T-helper 17 cell (primary cell): ENCODE measurements at regions not wholly inside any gene's neighbourhood (a gene's known extent, or its start where the extent isn't known, plus 50 kb on each side); places are given as distances from the start of the nearest gene placed in this dataset.
"Not testable (repeated sequence)": the region's sequence is repeated elsewhere in the genome, so short reads cannot be mapped to it uniquely, and the experiment has no call there.

Experiments used
- ATAC-seq: fragments of 150-1000 bp; cut with Tn5 transposase; 2 replicates; pipeline ENCODE4 v1.10.0; 2021; ENCODE audit warnings: mild to moderate bottlenecking, moderate library complexity
- DNase-seq, 3 donors: peaks; one replicate each; pipeline versions ENCODE4 v3.0.0 to v3.0.0-alpha.2; 2020 to 2021
- H3K9me3 ChIP-seq: one replicate; pipeline ENCODE4 v1.7.0; 2013; ENCODE audit warnings: low read length, mild to moderate bottlenecking; ENCODE audit not compliant: control insufficient read depth, poor library complexity, severe bottlenecking
- H3K27ac Mint-ChIP-seq: one replicate; pipeline ENCODE4 v1.8.0; 2022; ENCODE audit warnings: mild to moderate bottlenecking, moderate library complexity, mixed read lengths
- H3K27me3 Mint-ChIP-seq: one replicate; pipeline ENCODE4 v1.8.0; 2022; ENCODE audit warnings: mixed read lengths
- H3K36me3 Mint-ChIP-seq: one replicate; pipeline ENCODE4 v1.8.0; 2022; ENCODE audit warnings: low read depth, mixed read lengths
- H3K4me1 Mint-ChIP-seq: one replicate; pipeline ENCODE4 v1.8.0; 2022; ENCODE audit warnings: mild to moderate bottlenecking, mixed read lengths
- H3K4me3 Mint-ChIP-seq: one replicate; pipeline ENCODE4 v1.8.0; 2022; ENCODE audit warnings: mild to moderate bottlenecking, moderate library complexity, mixed read lengths

GRCh38 chr9:33700940-33701339, 94.4 kb upstream of the PRSS3 start:
- not testable (repeated sequence) for H3K4me1 Mint-ChIP-seq

GRCh38 chr9:33703430-33704102, 91.8 kb upstream of the PRSS3 start:
- H3K4me1 Mint-ChIP-seq: peaks cover 2% of the 10 kb centered on the region

More at GRCh38 chr9:33700940-33701339, 94.4 kb upstream of the PRSS3 start:
- H3K9me3 ChIP-seq, H3K4me3 Mint-ChIP-seq, DNase-seq, ATAC-seq, H3K27ac Mint-ChIP-seq, H3K36me3 Mint-ChIP-seq: not testable (repeated sequence)
- peaks cover 60% of the 10 kb centered on the region for H3K27me3 Mint-ChIP-seq

GRCh38 chr9:33705440-33705839, 89.9 kb upstream of the PRSS3 start:
- H3K4me3 Mint-ChIP-seq, DNase-seq, H3K9me3 ChIP-seq, H3K36me3 Mint-ChIP-seq, H3K27ac Mint-ChIP-seq, ATAC-seq, H3K4me1 Mint-ChIP-seq: not testable (repeated sequence)
- H3K27me3 Mint-ChIP-seq: peaks cover 47% of the 10 kb centered on the region

More at GRCh38 chr9:33703430-33704102, 91.8 kb upstream of the PRSS3 start:
- H3K9me3 ChIP-seq: no peaks in the 10 kb centered on the region
- H3K27me3 Mint-ChIP-seq: peaks cover 46% of the 10 kb centered on the region
- no peak for DNase-seq
- no peak overlapping the region for H3K4me3 Mint-ChIP-seq
- no peak overlapping the region for H3K27ac Mint-ChIP-seq
- no peak for ATAC-seq
- no peaks in the 10 kb centered on the region for H3K36me3 Mint-ChIP-seq

GRCh38 chr9:33708441-33708840, 86.9 kb upstream of the PRSS3 start:
- no peak overlapping the region for H3K27ac Mint-ChIP-seq
- H3K36me3 Mint-ChIP-seq: peaks cover 3% of the 10 kb centered on the region
- H3K4me1 Mint-ChIP-seq: no peaks in the 10 kb centered on the region
- no peaks in the 10 kb centered on the region for H3K9me3 ChIP-seq
- no peak for ATAC-seq
- no peak overlapping the region for H3K4me3 Mint-ChIP-seq
- DNase-seq: no peak
- H3K27me3 Mint-ChIP-seq: peaks cover 56% of the 10 kb centered on the region

- H3K4me1 Mint-ChIP-seq: no peaks in the 10 kb centered on the region
- H3K4me3 Mint-ChIP-seq: no peak overlapping the region
- ATAC-seq: no peak
- peaks cover 48% of the 10 kb centered on the region for H3K27me3 Mint-ChIP-seq
- DNase-seq: no peak
- peaks cover 3% of the 10 kb centered on the region for H3K36me3 Mint-ChIP-seq
- no peak overlapping the region for H3K27ac Mint-ChIP-seq
- no peaks in the 10 kb centered on the region for H3K9me3 ChIP-seq
Measured at GRCh38 chr9:33709269-33709668, 86.1 kb upstream of the PRSS3 start.

GRCh38 chr9:33711418-33711817, 83.9 kb upstream of the PRSS3 start:
- ATAC-seq, H3K9me3 ChIP-seq, H3K4me1 Mint-ChIP-seq, DNase-seq, H3K4me3 Mint-ChIP-seq, H3K27ac Mint-ChIP-seq, H3K36me3 Mint-ChIP-seq: not testable (repeated sequence)
- H3K27me3 Mint-ChIP-seq: peaks cover 45% of the 10 kb centered on the region

GRCh38 chr9:33714989-33715388, 80.4 kb upstream of the PRSS3 start:
- no peaks in the 10 kb centered on the region for H3K9me3 ChIP-seq
- Mint-ChIP-seq H3K36me3 (peaks cover 3% of the 10 kb centered on the region), H3K27ac (no peak overlapping the region), H3K27me3 (peaks cover 29% of the 10 kb centered on the region), H3K4me3 (no peak overlapping the region), H3K4me1 (no peaks in the 10 kb centered on the region)
- ATAC-seq (no peak), DNase-seq (no peak)

GRCh38 chr9:33718987-33719386, 76.4 kb upstream of the PRSS3 start:
- no peak overlapping the region for H3K4me3 Mint-ChIP-seq
- H3K27me3 Mint-ChIP-seq: peaks cover 20% of the 10 kb centered on the region
- no peaks in the 10 kb centered on the region for H3K9me3 ChIP-seq
- no peak overlapping the region for H3K27ac Mint-ChIP-seq
- no peak for DNase-seq
- H3K4me1 Mint-ChIP-seq: peaks cover 2% of the 10 kb centered on the region
- H3K36me3 Mint-ChIP-seq: no peaks in the 10 kb centered on the region
- ATAC-seq: peak; percentile 13

- Mint-ChIP-seq H3K27ac (no peak overlapping the region), H3K27me3 (peaks cover 20% of the 10 kb centered on the region), H3K4me1 (peaks cover 2% of the 10 kb centered on the region), H3K36me3 (peaks cover 3% of the 10 kb centered on the region), H3K4me3 (peak overlapping the region; percentile 57)
- ATAC-seq: peak; percentile 62
- DNase-seq: peak; percentile 11 to 14 (median 13)
- no peaks in the 10 kb centered on the region for H3K9me3 ChIP-seq
Measured at GRCh38 chr9:33719581-33720374, 75.6 kb upstream of the PRSS3 start.

GRCh38 chr9:33721674-33722358, 73.5 kb upstream of the PRSS3 start:
- no peak overlapping the region for H3K27ac Mint-ChIP-seq
- no peak overlapping the region for H3K4me3 Mint-ChIP-seq

GRCh38 chr9:33722359-33722675, 73.0 kb upstream of the PRSS3 start:
- peaks cover 31% of the 10 kb centered on the region for H3K27me3 Mint-ChIP-seq
- H3K9me3 ChIP-seq: no peaks in the 10 kb centered on the region
- H3K27ac Mint-ChIP-seq: no peak overlapping the region
- H3K36me3 Mint-ChIP-seq: peaks cover 3% of the 10 kb centered on the region
- H3K4me3 Mint-ChIP-seq: no peak overlapping the region
- DNase-seq: no peak
- H3K4me1 Mint-ChIP-seq: peaks cover 2% of the 10 kb centered on the region
- ATAC-seq: no peak

More at GRCh38 chr9:33721674-33722358, 73.5 kb upstream of the PRSS3 start:
- H3K36me3 Mint-ChIP-seq: peaks cover 3% of the 10 kb centered on the region
- peaks cover 31% of the 10 kb centered on the region for H3K27me3 Mint-ChIP-seq
- H3K9me3 ChIP-seq: no peaks in the 10 kb centered on the region
- DNase-seq (peak; percentile 77 to 89 (median 80)), ATAC-seq (peak; percentile 90)
- peaks cover 2% of the 10 kb centered on the region for H3K4me1 Mint-ChIP-seq

- Mint-ChIP-seq H3K27ac (no peak overlapping the region), H3K36me3 (peaks cover 14% of the 10 kb centered on the region)
Measured at GRCh38 chr9:33728613-33729012, 66.7 kb upstream of the PRSS3 start.

GRCh38 chr9:33731142-33731541, 64.2 kb upstream of the PRSS3 start:
- Mint-ChIP-seq H3K27ac (no peak overlapping the region), H3K27me3 (peaks cover 62% of the 10 kb centered on the region), H3K36me3 (peaks cover 14% of the 10 kb centered on the region), H3K4me1 (no peaks in the 10 kb centered on the region), H3K4me3 (no peak overlapping the region)
- H3K9me3 ChIP-seq: no peaks in the 10 kb centered on the region
- ATAC-seq (no peak), DNase-seq (no peak)

More at GRCh38 chr9:33728613-33729012, 66.7 kb upstream of the PRSS3 start:
- DNase-seq: no peak
- no peak for ATAC-seq
- Mint-ChIP-seq H3K4me1 (no peaks in the 10 kb centered on the region), H3K27me3 (peaks cover 48% of the 10 kb centered on the region), H3K4me3 (no peak overlapping the region)
- no peaks in the 10 kb centered on the region for H3K9me3 ChIP-seq
